MCF 10A (cell line): ENCODE measurements at regions not wholly inside any gene's neighbourhood (a gene's known extent, or its start where the extent isn't known, plus 50 kb on each side); places are given as distances from the start of the nearest gene placed in this dataset.
A peak's percentile ranks its signal among the peaks of the same experiment; 100 is the strongest.

ENCODE experiments used
- BruUV-seq: library from RNA; stranded (reverse); fragments of 400-500 nt; replicated peaks from 2 replicates; lab custom pipeline; 2021; lab: Mats Ljungman, UMichigan
- CTCF ChIA-PET: fragments of 300-600 bp; sonication (Branson Sonifier 250); formaldehyde crosslinking; extraction: SDS; loops from one replicate; lab custom pipeline; 2021; ENCODE audit warnings: antibody characterized with exemption, inconsistent platforms; lab: Yijun Ruan, JAX
- POLR2A ChIA-PET: fragments of 300-600, 350-650 bp; sonication (Branson Sonifier 250); formaldehyde crosslinking; extraction: SDS; loops from one replicate; lab custom pipeline; 2020; ENCODE audit warnings: antibody characterized with exemption, inconsistent platforms; lab: Yijun Ruan, JAX
- DNase-seq: peaks from one replicate; pipeline ENCODE4 v3.0.0-alpha.2; 2018; ENCODE audit not compliant: unreplicated experiment
- H3K27ac Mint-ChIP-seq: one replicate; pipeline ENCODE4 v1.8.0; 2022; ENCODE audit warnings: mild to moderate bottlenecking, low read depth, mixed read lengths; ENCODE audit not compliant: unreplicated experiment
- H3K27me3 Mint-ChIP-seq: one replicate; pipeline ENCODE4 v1.8.0; 2022; ENCODE audit warnings: mixed read lengths; ENCODE audit not compliant: insufficient read depth, unreplicated experiment
- H3K36me3 Mint-ChIP-seq: one replicate; pipeline ENCODE4 v1.8.0; 2022; ENCODE audit warnings: mild to moderate bottlenecking, moderate library complexity, mixed read lengths; ENCODE audit not compliant: insufficient read depth, unreplicated experiment
- H3K4me1 Mint-ChIP-seq: one replicate; pipeline ENCODE4 v1.8.0; 2022; ENCODE audit warnings: mixed read lengths; ENCODE audit not compliant: insufficient read depth, unreplicated experiment
- H3K4me3 Mint-ChIP-seq: one replicate; pipeline ENCODE4 v1.8.0; 2022; ENCODE audit warnings: mild to moderate bottlenecking, moderate library complexity, mixed read lengths; ENCODE audit not compliant: unreplicated experiment
- H3K9me3 Mint-ChIP-seq: one replicate; pipeline ENCODE4 v1.8.0; 2022; ENCODE audit warnings: mixed read lengths; ENCODE audit not compliant: unreplicated experiment
- intact Hi-C: fragments of 100-400 bp; cut with micrococcal nuclease; formaldehyde crosslinking; loops from 2 replicates; pipeline ENCODE4 v1.14.1; 2022
- TF ChIP-seq, protein P1 (sequence below): fragments of 200-600 bp; IDR thresholded peaks from one replicate; pipeline ENCODE4 v1.8.0; 2022; ENCODE audit warnings: antibody characterized with exemption, mild to moderate bottlenecking; ENCODE audit not compliant: unreplicated experiment

DNA sequence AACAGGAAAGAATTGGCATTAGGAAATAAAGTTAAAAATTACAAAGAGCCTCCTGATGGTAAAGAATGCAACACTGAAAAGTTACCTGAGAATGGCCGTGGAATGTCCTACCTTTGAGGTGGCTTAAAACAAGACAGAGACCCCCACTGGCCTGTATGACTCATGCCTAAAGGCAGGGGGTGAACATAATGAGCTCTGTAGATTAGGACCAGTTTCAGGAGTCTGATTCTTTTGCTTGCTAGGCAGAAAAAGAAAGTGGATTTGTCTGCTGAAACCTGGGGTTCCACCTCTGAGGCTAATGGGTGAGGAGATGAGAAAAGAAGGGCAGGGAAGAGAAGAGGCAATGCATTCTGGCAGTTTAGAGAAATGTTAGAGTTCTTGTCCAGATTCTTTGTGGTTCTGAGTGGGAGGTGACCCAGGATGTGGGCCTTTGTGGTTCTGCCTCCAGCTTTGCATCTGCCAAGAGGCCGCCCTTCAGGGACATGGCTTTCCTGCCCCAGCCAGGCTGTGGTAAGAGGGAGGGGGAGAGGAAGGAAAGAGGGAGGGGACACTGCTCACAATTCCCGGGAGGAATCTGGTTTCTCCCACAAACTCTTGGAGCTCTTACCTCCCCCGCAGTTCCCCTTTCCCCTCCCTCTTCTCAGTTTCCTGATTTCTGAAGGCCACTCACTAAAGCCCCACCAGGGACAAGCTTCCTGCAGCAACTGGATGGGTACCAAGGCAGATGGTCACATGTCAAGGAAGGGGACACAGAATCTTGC lies 109.6 kb downstream of the EFNB1 start:
- H3K4me3 Mint-ChIP-seq: no peak overlapping the region
- H3K9me3 Mint-ChIP-seq: no peaks in the 10 kb centered on the region
- intact Hi-C loops: loop anchor here (5.0 to 10.0 kb wide), 2 partner anchors 89 to 104 kb away; no protein-coding TSS in a partner anchor
- H3K27me3 Mint-ChIP-seq: peaks cover 41% of the 10 kb centered on the region
- H3K4me1 Mint-ChIP-seq: peaks cover 16% of the 10 kb centered on the region
- H3K36me3 Mint-ChIP-seq: peaks cover 6% of the 10 kb centered on the region
- H3K27ac Mint-ChIP-seq: no peak overlapping the region
- BruUV-seq: no TSS peak
- DNase-seq: no peak
- CTCF ChIA-PET: interaction anchor here (0.7 kb wide), 1 partner anchor 614 kb away, joined by 5 read pairs; no protein-coding TSS in a partner anchor
- TF ChIP-seq, protein P1, sequence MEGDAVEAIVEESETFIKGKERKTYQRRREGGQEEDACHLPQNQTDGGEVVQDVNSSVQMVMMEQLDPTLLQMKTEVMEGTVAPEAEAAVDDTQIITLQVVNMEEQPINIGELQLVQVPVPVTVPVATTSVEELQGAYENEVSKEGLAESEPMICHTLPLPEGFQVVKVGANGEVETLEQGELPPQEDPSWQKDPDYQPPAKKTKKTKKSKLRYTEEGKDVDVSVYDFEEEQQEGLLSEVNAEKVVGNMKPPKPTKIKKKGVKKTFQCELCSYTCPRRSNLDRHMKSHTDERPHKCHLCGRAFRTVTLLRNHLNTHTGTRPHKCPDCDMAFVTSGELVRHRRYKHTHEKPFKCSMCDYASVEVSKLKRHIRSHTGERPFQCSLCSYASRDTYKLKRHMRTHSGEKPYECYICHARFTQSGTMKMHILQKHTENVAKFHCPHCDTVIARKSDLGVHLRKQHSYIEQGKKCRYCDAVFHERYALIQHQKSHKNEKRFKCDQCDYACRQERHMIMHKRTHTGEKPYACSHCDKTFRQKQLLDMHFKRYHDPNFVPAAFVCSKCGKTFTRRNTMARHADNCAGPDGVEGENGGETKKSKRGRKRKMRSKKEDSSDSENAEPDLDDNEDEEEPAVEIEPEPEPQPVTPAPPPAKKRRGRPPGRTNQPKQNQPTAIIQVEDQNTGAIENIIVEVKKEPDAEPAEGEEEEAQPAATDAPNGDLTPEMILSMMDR: no peak
- POLR2A ChIA-PET: interaction anchor here (0.5 to 1.0 kb wide), 2 partner anchors 10 to 64 kb away, joined by 3 read pairs; no protein-coding TSS in a partner anchor

GRCh38 chrX:68937581-68937980 lies 108.8 kb downstream of the EFNB1 start:
- no TSS peak for BruUV-seq
- no peak for DNase-seq
- intact Hi-C loops: loop anchor here (5.0 to 10.0 kb wide), 2 partner anchors 90 to 103 kb away; no protein-coding TSS in a partner anchor
- ChIA-PET POLR2A (no interaction called here), CTCF (no interaction called here)
- no peak overlapping the region for H3K27ac Mint-ChIP-seq
- H3K4me3 Mint-ChIP-seq: no peak overlapping the region
- H3K9me3 Mint-ChIP-seq: no peaks in the 10 kb centered on the region
- H3K36me3 Mint-ChIP-seq: peaks cover 6% of the 10 kb centered on the region
- peaks cover 35% of the 10 kb centered on the region for H3K27me3 Mint-ChIP-seq
- TF ChIP-seq, protein P1: no peak
- peaks cover 17% of the 10 kb centered on the region for H3K4me1 Mint-ChIP-seq

- peaks cover 6% of the 10 kb centered on the region for H3K36me3 Mint-ChIP-seq
- H3K27ac Mint-ChIP-seq: no peak overlapping the region
- TF ChIP-seq, protein P1: no peak
- peaks cover 35% of the 10 kb centered on the region for H3K27me3 Mint-ChIP-seq
- ChIA-PET POLR2A (interaction anchor here (1.4 to 1.7 kb wide), 4 partner anchors 9 to 108 kb away, joined by 3 to 6 read pairs (median 4); partner anchors contain the start of gene EFNB1), CTCF (interaction anchor here (1.0 kb wide), 2 partner anchors 10 to 107 kb away, joined by 3 read pairs; partner anchors contain the start of gene EFNB1)
- peaks cover 21% of the 10 kb centered on the region for H3K4me1 Mint-ChIP-seq
- DNase-seq: peak; percentile 79
- intact Hi-C loops: loop anchor here (5.0 to 10.0 kb wide), 2 partner anchors 91 to 102 kb away; no protein-coding TSS in a partner anchor
- no peak overlapping the region for H3K4me3 Mint-ChIP-seq
- H3K9me3 Mint-ChIP-seq: no peaks in the 10 kb centered on the region
- no TSS peak for BruUV-seq
These were observed 107.8 kb downstream of the EFNB1 start for GRCh38 chrX:68936608-68937007.

- H3K9me3 Mint-ChIP-seq: no peaks in the 10 kb centered on the region
- H3K27me3 Mint-ChIP-seq: peaks cover 35% of the 10 kb centered on the region
- ChIA-PET POLR2A (interaction anchor here (1.4 to 1.7 kb wide), 4 partner anchors 10 to 107 kb away, joined by 3 to 6 read pairs (median 4); partner anchors contain the start of gene EFNB1), CTCF (interaction anchor here (0.6 to 1.0 kb wide), 3 partner anchors 11 to 428 kb away, joined by 3 read pairs; partner anchors contain the start of gene EFNB1)
- intact Hi-C loops: loop anchor here (5.0 to 10.0 kb wide), 2 partner anchors 91 to 101 kb away; no protein-coding TSS in a partner anchor
- peaks cover 21% of the 10 kb centered on the region for H3K4me1 Mint-ChIP-seq
- no peak for DNase-seq
- no peak overlapping the region for H3K4me3 Mint-ChIP-seq
- H3K27ac Mint-ChIP-seq: peak overlapping the region; percentile 22
- TF ChIP-seq, protein P1: no peak
- BruUV-seq: no TSS peak
- H3K36me3 Mint-ChIP-seq: peaks cover 6% of the 10 kb centered on the region
These were observed 107.3 kb downstream of the EFNB1 start for GRCh38 chrX:68936126-68936525.
